ENCODE measurements at regions not wholly inside any gene's neighbourhood (a gene's known extent, or its start where the extent isn't known, plus 50 kb on each side); places are given as distances from the start of the nearest gene placed in this dataset.
A peak's percentile ranks its signal among the peaks of the same experiment; 100 is the strongest.

DNA sequence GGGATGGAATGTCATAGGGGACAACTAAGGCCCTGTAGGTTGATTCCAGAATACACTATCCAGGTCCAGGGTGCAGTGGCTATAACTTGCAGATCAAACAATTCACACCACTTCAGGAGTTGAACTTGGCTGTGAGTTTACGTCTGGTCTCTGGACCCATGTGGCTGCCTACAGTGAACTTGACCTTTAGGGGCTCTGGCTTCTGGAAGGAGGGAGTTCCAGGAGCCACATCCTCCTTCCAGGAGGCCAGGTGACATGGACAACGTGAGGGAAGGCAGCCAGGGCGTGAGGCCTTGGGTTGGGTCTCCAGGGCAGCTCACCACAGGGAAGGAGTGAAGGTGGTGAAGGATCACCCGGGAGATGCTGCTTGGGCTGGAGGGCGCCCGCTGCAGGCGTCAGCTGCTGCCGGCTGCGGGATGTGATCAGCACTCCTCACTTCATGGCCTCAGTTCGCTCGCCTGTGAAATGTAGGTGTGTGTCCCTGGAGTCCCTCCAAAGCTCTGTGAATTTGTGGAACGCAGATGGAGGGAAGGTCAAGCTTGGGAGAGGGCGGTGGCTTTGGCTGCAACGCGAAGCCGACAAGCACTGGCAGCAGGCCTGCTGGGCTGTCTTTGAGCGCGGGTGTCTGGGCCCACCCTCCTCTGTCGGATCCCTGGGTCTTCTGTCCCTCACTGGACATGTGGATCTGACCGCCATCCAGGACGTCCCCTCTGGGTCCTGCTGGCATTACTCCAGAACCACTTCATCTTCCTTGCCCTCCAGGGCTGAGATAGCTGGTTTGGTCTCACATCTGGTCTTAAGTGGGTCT, 146.5 kb downstream of the GLI2 start:
- ATAC-seq (no peak), DNase-seq (no peak)
- Histone ChIP-seq H3K4me1 (ENCODE audit: insufficient read depth, low read length) (no peaks in the 10 kb centered on the region), H4K20me1 (ENCODE audit: low read length) (no peaks in the 10 kb centered on the region), H3K4me3 (ENCODE audit: low read length) (no peak overlapping the region), H3K79me2 (ENCODE audit: low read length) (no peaks in the 10 kb centered on the region), H3F3A (ENCODE audit: low read length, unreplicated experiment) (no peaks in the 10 kb centered on the region), H3K9me3 (ENCODE audit: low read length) (no peaks in the 10 kb centered on the region), H3K27me3 (ENCODE audit: low read length) (no peaks in the 10 kb centered on the region), H3K9me2 (replicated peaks; ENCODE audit: low read length) (no peaks in the 10 kb centered on the region), H3K36me3 (ENCODE audit: low read depth, low read length) (no peaks in the 10 kb centered on the region), H2AFZ (ENCODE audit: low read length) (no peak overlapping the region), H3K9ac (ENCODE audit: low read length) (no peak overlapping the region), H3K27ac (ENCODE audit: low read length) (no peak overlapping the region), H3K4me2 (ENCODE audit: low read length) (no peak overlapping the region)
- intact Hi-C loops (cut with micrococcal nuclease): no loop called here
- ChIA-PET POLR2A (ENCODE audit: unreplicated experiment) (no interaction called here), CTCF (no interaction called here)
- no TSS peak for BruUV-seq (replicated peaks)
- TF ChIP-seq EZH2 (IDR thresholded peaks at IDR 0.05; ENCODE audit: low read length, unreplicated experiment): no peak
- TF ChIP-seq EZH2phosphoT487 (IDR thresholded peaks at IDR 0.05; ENCODE audit: borderline replicate concordance, low read length): no peak
- TF ChIP-seq, protein P1, sequence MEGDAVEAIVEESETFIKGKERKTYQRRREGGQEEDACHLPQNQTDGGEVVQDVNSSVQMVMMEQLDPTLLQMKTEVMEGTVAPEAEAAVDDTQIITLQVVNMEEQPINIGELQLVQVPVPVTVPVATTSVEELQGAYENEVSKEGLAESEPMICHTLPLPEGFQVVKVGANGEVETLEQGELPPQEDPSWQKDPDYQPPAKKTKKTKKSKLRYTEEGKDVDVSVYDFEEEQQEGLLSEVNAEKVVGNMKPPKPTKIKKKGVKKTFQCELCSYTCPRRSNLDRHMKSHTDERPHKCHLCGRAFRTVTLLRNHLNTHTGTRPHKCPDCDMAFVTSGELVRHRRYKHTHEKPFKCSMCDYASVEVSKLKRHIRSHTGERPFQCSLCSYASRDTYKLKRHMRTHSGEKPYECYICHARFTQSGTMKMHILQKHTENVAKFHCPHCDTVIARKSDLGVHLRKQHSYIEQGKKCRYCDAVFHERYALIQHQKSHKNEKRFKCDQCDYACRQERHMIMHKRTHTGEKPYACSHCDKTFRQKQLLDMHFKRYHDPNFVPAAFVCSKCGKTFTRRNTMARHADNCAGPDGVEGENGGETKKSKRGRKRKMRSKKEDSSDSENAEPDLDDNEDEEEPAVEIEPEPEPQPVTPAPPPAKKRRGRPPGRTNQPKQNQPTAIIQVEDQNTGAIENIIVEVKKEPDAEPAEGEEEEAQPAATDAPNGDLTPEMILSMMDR (conservative IDR thresholded peaks at IDR 0.05; ENCODE audit: low read depth, low read length): no peak

DNA sequence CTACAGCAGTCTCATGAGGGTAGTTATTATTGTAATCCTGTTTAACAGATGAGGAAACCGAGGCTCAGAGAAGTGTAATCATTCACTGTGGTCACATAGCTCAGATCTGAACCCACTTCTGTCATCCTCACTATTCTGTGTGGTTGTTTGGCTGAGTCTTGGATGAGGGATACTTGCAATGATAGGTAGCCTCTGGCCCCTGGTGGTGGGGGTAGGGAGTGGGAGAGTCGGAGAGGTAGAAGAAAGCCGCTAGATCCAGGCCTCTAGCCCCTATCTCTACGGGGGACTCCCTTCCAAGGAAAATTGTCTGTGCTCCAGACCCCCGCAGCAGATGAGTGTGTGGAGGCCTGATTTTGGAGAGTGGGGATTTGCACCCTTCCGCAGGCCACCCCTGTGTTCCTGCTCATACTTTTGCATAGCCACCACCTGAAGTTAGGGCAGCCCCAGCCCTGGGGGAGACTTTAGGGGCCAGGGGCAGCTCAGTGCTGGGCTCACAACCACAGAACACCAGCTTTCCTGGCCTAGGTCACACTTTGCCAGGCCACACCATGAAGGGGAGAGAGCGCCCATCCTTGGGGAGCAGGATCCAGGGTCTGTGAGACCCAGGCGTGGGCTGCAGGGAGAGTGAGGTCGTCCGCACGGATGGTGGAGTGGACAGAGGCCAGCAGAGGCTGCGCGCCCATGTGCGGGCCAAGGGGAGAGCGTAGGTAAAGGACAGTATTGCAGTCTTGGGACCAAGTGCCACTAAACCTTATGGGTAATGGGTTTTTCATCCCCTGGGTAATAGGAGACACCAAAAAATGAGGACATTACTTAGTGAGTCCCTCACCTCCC, 148.2 kb downstream of the GLI2 start:
- Histone ChIP-seq H3K79me2 (ENCODE audit: low read length) (no peaks in the 10 kb centered on the region), H3K36me3 (ENCODE audit: low read depth, low read length) (no peaks in the 10 kb centered on the region), H3F3A (ENCODE audit: low read length, unreplicated experiment) (no peaks in the 10 kb centered on the region), H3K27me3 (ENCODE audit: low read length) (no peaks in the 10 kb centered on the region), H3K4me2 (ENCODE audit: low read length) (no peak overlapping the region), H2AFZ (ENCODE audit: low read length) (no peak overlapping the region), H3K4me3 (ENCODE audit: low read length) (no peak overlapping the region), H3K9ac (ENCODE audit: low read length) (no peak overlapping the region), H3K27ac (ENCODE audit: low read length) (no peak overlapping the region), H3K9me2 (replicated peaks; ENCODE audit: low read length) (no peaks in the 10 kb centered on the region), H3K4me1 (ENCODE audit: insufficient read depth, low read length) (no peaks in the 10 kb centered on the region), H3K9me3 (ENCODE audit: low read length) (no peaks in the 10 kb centered on the region), H4K20me1 (ENCODE audit: low read length) (no peaks in the 10 kb centered on the region)
- BruUV-seq (replicated peaks): no TSS peak
- POLR2A ChIA-PET (ENCODE audit: unreplicated experiment): no interaction called here
- no peak for DNase-seq
- TF ChIP-seq EZH2phosphoT487 (IDR thresholded peaks at IDR 0.05; ENCODE audit: borderline replicate concordance, low read length): no peak
- TF ChIP-seq EZH2 (IDR thresholded peaks at IDR 0.05; ENCODE audit: low read length, unreplicated experiment): no peak
- TF ChIP-seq, protein P1 (conservative IDR thresholded peaks at IDR 0.05; ENCODE audit: low read depth, low read length): peak; percentile 25; the same call in 1 of the 2 replicates
- intact Hi-C loops (cut with micrococcal nuclease): no loop called here
- no peak for ATAC-seq
- CTCF ChIA-PET: no interaction called here

Data from PC-3 (cell line).